GM23338 (cell line): ENCODE measurements at regions not wholly inside any gene's neighbourhood (a gene's known extent, or its start where the extent isn't known, plus 50 kb on each side); places are given as distances from the start of the nearest gene placed in this dataset.

Source experiments
- ATAC-seq: fragments of 200-7000 bp; cut with Tn5 transposase; 3 replicates; pipeline ENCODE4 v1.9.1; 2020
- DNase-seq: peaks from one replicate; pipeline ENCODE4 v3.0.0-alpha.2; 2015; ENCODE audit warnings: low spot score
- H2AFZ ChIP-seq: fragments of 200-600 bp; sonication (generic); 2 replicates; pipeline ENCODE4 v1.8.0; 2016; ENCODE audit warnings: antibody characterized with exemption, mild to moderate bottlenecking, moderate library complexity
- H3F3A ChIP-seq: fragments of 200-600 bp; sonication (generic); replicated peaks from 2 replicates; pipeline ENCODE4 v1.8.0; 2017; ENCODE audit warnings: antibody characterized with exemption, mixed run types, low read depth
- H3K27ac ChIP-seq: fragments of 200-600 bp; sonication (generic); 2 replicates; pipeline ENCODE4 v1.6.1; 2016; ENCODE audit warnings: low read depth
- H3K27me3 ChIP-seq: fragments of 200-600 bp; sonication (generic); 2 replicates; pipeline ENCODE4 v1.8.0; 2016; ENCODE audit warnings: mild to moderate bottlenecking, mixed run types, moderate library complexity; ENCODE audit not compliant: insufficient read depth
- H3K36me3 ChIP-seq: fragments of 200-600 bp; sonication (generic); 2 replicates; pipeline ENCODE4 v1.8.0; 2016; ENCODE audit warnings: mild to moderate bottlenecking; ENCODE audit not compliant: insufficient read depth
- H3K4me1 ChIP-seq: fragments of 200-600 bp; sonication (generic); 2 replicates; pipeline ENCODE4 v1.8.0; 2016; ENCODE audit warnings: mild to moderate bottlenecking, moderate library complexity; ENCODE audit not compliant: insufficient read depth
- H3K4me2 ChIP-seq: fragments of 200-600 bp; sonication (generic); 2 replicates; pipeline ENCODE4 v1.7.1; 2017; ENCODE audit warnings: mixed run types
- H3K4me3 ChIP-seq: fragments of 200-600 bp; sonication (generic); 2 replicates; pipeline ENCODE4 v1.6.1; 2016; ENCODE audit warnings: mixed run types
- H3K79me2 ChIP-seq: fragments of 200-600 bp; sonication (generic); replicated peaks from 2 replicates; pipeline ENCODE4 v1.8.0; 2017; ENCODE audit warnings: mild to moderate bottlenecking; ENCODE audit not compliant: insufficient read depth
- H3K9me2 ChIP-seq: fragments of 200-600 bp; sonication (generic); 2 replicates; pipeline ENCODE4 v1.8.0; 2017; ENCODE audit not compliant: insufficient read depth
- H4K20me1 ChIP-seq: fragments of 200-600 bp; sonication (generic); replicated peaks from 2 replicates; pipeline ENCODE4 v1.8.0; 2017; ENCODE audit warnings: mild to moderate bottlenecking; ENCODE audit not compliant: insufficient read depth
- H3K27ac Mint-ChIP-seq: 2 replicates; pipeline ENCODE4 v1.8.0; 2020; ENCODE audit warnings: inconsistent platforms, mild to moderate bottlenecking, moderate library complexity, mixed read lengths
- H3K27me3 Mint-ChIP-seq: 3 replicates; pipeline ENCODE4 v1.8.0; 2022; ENCODE audit warnings: low read depth, mild to moderate bottlenecking, moderate library complexity, mixed read lengths, inconsistent platforms; ENCODE audit not compliant: insufficient read depth, poor library complexity
- H3K36me3 Mint-ChIP-seq: 3 replicates; pipeline ENCODE4 v1.8.0; 2021; ENCODE audit warnings: low read depth, mild to moderate bottlenecking, inconsistent platforms, moderate library complexity, mixed read lengths
- H3K4me1 Mint-ChIP-seq: 3 replicates; pipeline ENCODE4 v1.8.0; 2020; ENCODE audit warnings: mild to moderate bottlenecking, inconsistent platforms, mixed read lengths
- H3K4me3 Mint-ChIP-seq: 3 replicates; pipeline ENCODE4 v1.8.0; 2021; ENCODE audit warnings: moderate library complexity, mild to moderate bottlenecking, inconsistent platforms, mixed read lengths
- H3K9me3 Mint-ChIP-seq: 3 replicates; pipeline ENCODE4 v1.8.0; 2020; ENCODE audit warnings: moderate library complexity, mild to moderate bottlenecking, inconsistent platforms, mixed read lengths
- CREB1 ChIP-seq: fragments of 250-450 bp; sonication (Bioruptor Pico); IDR thresholded peaks from 2 replicates; pipeline ENCODE4 v1.5.0; 2020; ENCODE audit warnings: low read depth, mild to moderate bottlenecking, moderate library complexity
- EZH2phosphoT487 ChIP-seq: fragments of 200-600 bp; sonication (generic); IDR thresholded peaks from one replicate; pipeline ENCODE4 v1.8.1; 2018; ENCODE audit warnings: antibody characterized with exemption; ENCODE audit not compliant: unreplicated experiment
- POLR2AphosphoS5 ChIP-seq: IDR thresholded peaks from 2 replicates; pipeline ENCODE4 v1.6.1; 2016; ENCODE audit warnings: antibody characterized with exemption, low read depth
- STAT1 ChIP-seq: IDR thresholded peaks from one replicate; pipeline ENCODE4 v1.6.1; 2016; ENCODE audit warnings: antibody characterized with exemption; ENCODE audit not compliant: unreplicated experiment
- ZNF331 ChIP-seq: fragments of 250-450 bp; sonication (Bioruptor Pico); IDR thresholded peaks from 2 replicates; pipeline ENCODE4 v1.5.0; 2020; ENCODE audit warnings: low read depth, mild to moderate bottlenecking, moderate library complexity
- TF ChIP-seq, protein P1 (sequence below): fragments of 250-450 bp; sonication (Bioruptor Pico); IDR thresholded peaks from 2 replicates; pipeline ENCODE4 v1.5.0; 2020; ENCODE audit warnings: mild to moderate bottlenecking, moderate library complexity

DNA sequence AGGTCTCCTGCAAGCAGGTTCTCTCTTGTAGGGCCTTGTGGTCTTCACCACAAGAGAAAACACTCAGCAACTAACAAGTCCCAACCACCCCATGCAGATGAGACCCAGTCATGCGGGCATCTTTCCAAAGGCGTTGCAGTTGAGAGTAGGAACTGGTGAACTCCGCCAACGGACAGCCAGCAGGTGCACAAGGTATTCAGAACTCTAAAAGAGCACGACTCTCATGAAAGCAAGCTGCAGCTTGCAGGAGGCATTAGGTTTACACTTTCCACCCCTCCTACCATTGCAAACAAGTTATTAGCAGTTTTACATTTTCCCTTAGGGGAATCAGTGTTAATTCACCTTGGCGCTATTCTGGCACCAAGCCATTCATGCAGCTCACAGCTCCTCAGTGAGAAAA, 173.4 kb upstream of the KIT start (continued):
- TF ChIP-seq, protein P1, sequence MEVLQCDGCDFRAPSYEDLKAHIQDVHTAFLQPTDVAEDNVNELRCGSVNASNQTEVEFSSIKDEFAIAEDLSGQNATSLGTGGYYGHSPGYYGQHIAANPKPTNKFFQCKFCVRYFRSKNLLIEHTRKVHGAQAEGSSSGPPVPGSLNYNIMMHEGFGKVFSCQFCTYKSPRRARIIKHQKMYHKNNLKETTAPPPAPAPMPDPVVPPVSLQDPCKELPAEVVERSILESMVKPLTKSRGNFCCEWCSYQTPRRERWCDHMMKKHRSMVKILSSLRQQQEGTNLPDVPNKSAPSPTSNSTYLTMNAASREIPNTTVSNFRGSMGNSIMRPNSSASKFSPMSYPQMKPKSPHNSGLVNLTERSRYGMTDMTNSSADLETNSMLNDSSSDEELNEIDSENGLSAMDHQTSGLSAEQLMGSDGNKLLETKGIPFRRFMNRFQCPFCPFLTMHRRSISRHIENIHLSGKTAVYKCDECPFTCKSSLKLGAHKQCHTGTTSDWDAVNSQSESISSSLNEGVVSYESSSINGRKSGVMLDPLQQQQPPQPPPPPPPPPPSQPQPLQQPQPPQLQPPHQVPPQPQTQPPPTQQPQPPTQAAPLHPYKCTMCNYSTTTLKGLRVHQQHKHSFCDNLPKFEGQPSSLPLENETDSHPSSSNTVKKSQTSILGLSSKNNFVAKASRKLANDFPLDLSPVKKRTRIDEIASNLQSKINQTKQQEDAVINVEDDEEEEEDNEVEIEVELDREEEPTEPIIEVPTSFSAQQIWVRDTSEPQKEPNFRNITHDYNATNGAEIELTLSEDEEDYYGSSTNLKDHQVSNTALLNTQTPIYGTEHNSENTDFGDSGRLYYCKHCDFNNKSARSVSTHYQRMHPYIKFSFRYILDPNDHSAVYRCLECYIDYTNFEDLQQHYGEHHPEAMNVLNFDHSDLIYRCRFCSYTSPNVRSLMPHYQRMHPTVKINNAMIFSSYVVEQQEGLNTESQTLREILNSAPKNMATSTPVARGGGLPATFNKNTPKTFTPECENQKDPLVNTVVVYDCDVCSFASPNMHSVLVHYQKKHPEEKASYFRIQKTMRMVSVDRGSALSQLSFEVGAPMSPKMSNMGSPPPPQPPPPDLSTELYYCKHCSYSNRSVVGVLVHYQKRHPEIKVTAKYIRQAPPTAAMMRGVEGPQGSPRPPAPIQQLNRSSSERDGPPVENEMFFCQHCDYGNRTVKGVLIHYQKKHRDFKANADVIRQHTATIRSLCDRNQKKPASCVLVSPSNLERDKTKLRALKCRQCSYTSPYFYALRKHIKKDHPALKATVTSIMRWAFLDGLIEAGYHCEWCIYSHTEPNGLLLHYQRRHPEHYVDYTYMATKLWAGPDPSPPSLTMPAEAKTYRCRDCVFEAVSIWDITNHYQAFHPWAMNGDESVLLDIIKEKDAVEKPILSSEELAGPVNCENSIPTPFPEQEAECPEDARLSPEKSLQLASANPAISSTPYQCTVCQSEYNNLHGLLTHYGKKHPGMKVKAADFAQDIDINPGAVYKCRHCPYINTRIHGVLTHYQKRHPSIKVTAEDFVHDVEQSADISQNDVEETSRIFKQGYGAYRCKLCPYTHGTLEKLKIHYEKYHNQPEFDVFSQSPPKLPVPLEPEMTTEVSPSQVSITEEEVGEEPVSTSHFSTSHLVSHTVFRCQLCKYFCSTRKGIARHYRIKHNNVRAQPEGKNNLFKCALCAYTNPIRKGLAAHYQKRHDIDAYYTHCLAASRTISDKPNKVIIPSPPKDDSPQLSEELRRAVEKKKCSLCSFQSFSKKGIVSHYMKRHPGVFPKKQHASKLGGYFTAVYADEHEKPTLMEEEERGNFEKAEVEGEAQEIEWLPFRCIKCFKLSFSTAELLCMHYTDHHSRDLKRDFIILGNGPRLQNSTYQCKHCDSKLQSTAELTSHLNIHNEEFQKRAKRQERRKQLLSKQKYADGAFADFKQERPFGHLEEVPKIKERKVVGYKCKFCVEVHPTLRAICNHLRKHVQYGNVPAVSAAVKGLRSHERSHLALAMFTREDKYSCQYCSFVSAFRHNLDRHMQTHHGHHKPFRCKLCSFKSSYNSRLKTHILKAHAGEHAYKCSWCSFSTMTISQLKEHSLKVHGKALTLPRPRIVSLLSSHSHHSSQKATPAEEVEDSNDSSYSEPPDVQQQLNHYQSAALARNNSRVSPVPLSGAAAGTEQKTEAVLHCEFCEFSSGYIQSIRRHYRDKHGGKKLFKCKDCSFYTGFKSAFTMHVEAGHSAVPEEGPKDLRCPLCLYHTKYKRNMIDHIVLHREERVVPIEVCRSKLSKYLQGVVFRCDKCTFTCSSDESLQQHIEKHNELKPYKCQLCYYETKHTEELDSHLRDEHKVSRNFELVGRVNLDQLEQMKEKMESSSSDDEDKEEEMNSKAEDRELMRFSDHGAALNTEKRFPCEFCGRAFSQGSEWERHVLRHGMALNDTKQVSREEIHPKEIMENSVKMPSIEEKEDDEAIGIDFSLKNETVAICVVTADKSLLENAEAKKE = no peak
- TF ChIP-seq ZNF331 (CRISPR knock-in tag) (no peak), EZH2phosphoT487 (no peak)

DNA sequence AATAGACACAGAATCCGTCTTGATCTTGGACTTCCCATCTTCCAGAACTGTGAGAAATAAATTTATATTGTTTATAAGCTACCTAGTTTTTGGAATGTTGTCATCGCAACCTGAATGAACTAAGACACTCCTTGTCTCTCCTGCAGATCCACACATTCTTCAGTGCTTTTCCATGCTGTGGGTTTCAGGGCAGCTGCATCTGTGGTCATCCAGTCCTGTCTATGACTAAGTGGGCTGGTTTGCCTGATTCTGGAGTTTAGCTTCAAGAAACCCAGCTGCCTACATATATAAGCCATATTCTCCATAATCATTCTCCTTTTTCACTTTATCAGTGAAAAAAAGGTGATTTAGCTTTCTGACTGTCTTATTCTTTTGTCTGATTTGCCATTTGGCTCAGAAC, 170.3 kb upstream of the KIT start:
- H3K9me3 Mint-ChIP-seq = no peaks in the 10 kb centered on the region; the same call in 2 of the 3 replicates
- Histone ChIP-seq H3K27ac (no peak overlapping the region), H3K79me2 (no peaks in the 10 kb centered on the region), H3K4me2 (no peak overlapping the region), H3K4me1 (no peaks in the 10 kb centered on the region), H3K27me3 (no peaks in the 10 kb centered on the region), H4K20me1 (no peaks in the 10 kb centered on the region; the same call in 1 of the 2 replicates), H3K9me2 (peaks cover 9% of the 10 kb centered on the region; the same call in 1 of the 2 replicates), H3K4me3 (no peak overlapping the region), H3K36me3 (no peaks in the 10 kb centered on the region), H3F3A (no peaks in the 10 kb centered on the region), H2AFZ (0 out of 2 replicates have a peak overlapping the region, but pooled peaks have one; percentile 28)
- no peak for DNase-seq
- no peak overlapping the region for H3K4me3 Mint-ChIP-seq
- no peaks in the 10 kb centered on the region for H3K36me3 Mint-ChIP-seq
- no peak overlapping the region for H3K27ac Mint-ChIP-seq
- H3K4me1 Mint-ChIP-seq = no peaks in the 10 kb centered on the region
- ATAC-seq = no peak
- TF ChIP-seq CREB1 (CRISPR knock-in tag) (no peak), STAT1 (no peak), EZH2phosphoT487 (no peak), ZNF331 (CRISPR knock-in tag) (no peak), POLR2AphosphoS5 (no peak)
- TF ChIP-seq, protein P1 = no peak
- H3K27me3 Mint-ChIP-seq = no peaks in the 10 kb centered on the region
